Fibroblast of the conjunctiva (primary cell): ENCODE measurements at regions not wholly inside any gene's neighbourhood (a gene's known extent, or its start where the extent isn't known, plus 50 kb on each side); places are given as distances from the start of the nearest gene placed in this dataset.
"Not testable (repeated sequence)": the region's sequence is repeated elsewhere in the genome, so short reads cannot be mapped to it uniquely, and the experiment has no call there.

Experiments used
- DNase-seq: peaks from one replicate; pipeline ENCODE4 v3.0.0-alpha.2; 2010; ENCODE audit warnings: low read depth

DNA sequence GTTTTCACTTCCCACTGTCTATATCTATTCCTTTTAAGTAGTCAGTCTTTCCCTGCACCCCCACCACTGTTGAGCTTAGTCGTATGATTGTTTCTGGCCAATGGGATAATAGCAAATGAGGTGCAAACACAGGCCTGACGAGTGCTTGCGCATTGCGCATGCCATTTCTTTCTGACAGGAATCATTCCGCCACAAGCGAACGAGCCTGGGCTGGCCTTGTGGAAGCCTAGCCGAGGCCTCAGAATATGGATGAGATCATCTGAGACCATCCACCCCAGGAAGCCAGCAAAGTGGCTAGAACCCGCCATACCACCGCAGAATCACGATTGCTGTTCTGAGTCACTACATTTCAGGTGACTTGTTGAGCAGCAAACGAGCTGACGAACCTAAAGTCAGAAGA lies 52.2 kb upstream of the PRL start:
- DNase-seq, result no peak

DNA sequence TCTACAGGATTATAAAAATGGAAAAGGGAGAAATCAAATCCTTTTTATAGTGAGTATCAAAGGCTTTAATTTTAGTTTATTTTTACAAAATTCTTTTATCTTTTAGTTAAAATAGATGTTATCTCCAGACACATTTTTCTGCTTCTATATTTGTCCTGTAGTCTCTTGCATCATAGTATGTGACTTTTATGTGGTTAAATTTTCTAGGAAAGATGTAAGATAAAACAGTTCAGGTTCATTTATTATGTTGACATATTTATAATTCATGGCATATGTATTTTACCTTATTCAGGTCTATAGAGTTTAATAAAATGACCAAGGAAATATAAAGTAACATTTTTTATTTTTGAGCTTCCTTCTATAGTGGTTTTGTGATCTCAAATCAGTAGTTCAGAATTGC lies 52.7 kb upstream of the PRL start:
- DNase-seq, result no peak

DNA sequence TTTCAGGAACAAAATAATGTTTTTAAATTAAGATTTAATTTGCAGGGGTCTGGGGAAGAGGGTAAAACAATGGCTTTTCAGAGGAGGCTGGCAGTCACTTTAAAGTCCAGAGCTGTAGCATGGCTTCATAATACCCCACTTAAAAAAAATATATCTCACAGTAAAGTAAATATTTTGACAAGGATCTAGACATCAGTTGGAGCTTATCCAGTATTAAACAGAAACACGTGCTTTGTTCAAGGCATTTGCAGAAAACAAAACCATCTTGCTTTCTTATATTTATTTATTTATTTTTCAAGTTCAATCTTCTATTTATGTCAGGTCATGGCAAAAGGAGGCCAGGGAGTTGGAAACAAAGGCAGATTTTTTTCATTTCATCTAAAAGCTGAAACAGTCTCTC lies 53.3 kb upstream of the PRL start:
- peak; percentile 36 for DNase-seq

GRCh38 chr6:22353101-22353500 lies 56.3 kb upstream of the PRL start:
- no peak for DNase-seq

DNA sequence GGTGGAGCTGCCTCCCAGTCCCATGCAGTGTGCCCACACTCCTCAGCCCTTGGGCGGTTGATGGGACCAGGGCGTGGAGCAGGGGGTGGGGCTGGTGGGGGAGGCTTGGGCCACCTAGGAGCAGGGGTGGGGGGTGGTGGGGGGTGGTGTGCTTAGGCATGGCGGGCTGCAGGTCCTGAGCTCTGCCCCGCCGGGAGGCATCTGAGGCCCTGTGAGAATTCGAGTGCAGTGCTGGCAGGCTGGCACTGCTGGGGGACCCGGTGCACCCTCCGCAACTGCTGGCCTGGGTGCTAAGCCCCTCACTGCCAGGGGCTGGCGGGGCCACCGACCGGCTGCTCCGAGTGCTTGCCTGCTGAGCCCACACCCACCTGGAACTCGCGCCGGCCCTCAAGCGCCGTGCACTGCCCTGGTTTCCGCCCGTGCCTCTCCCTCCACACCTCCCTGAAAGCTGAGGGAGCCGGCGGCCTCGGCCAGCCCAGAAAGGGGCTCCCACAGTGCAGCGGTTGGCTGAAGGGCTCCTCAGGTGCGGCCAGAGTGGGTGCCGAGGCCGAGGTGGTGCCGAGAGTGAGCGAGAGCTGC lies 59.6 kb upstream of the PRL start:
- no peak for DNase-seq

DNA sequence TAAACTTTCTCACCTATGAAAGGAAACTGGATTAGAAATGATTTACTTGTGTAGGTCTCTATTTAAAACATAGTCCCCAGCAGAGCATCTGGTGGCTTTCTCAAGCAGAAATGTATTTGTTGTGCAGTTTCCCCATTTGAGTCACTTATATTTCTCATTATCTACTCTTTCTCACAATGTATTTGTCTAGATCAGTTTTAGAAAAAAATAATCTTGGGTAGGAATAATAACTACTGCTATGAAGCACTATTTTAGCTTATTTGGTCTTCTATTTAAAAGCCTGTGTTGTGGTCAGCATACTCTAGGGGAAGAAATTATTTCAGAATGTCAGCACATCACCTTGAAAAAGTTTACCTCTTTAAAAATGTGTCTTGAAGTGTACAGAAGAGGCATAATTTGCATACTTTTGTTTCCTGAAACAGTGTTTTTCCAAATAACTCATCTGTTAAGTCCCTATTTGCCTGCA lies 60.9 kb upstream of the PRL start:
- DNase-seq, result no peak

DNA sequence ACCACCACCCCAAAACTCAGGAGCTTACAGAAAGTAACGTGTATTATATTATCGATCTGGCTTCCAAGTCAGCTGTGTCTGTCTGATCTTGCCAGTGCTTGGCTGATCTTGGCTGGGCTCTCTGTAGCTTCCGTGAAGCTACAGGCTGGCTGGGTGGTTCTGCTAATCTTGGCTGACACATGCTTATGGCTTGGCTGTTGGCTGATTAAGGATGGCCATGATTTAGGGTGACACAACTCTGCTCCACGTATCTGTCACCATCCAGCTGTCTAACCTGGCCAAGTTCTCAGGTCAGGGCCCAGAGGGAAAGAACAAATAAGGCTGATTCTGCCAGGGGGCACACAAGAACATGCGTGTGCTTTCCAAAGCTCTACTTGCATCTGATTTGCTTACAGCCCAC lies 64.7 kb upstream of the PRL start:
- DNase-seq, result no peak

- DNase-seq, result no peak
Observed at GRCh38 chr6:22362361-22362760, 65.5 kb upstream of the PRL start.

DNA sequence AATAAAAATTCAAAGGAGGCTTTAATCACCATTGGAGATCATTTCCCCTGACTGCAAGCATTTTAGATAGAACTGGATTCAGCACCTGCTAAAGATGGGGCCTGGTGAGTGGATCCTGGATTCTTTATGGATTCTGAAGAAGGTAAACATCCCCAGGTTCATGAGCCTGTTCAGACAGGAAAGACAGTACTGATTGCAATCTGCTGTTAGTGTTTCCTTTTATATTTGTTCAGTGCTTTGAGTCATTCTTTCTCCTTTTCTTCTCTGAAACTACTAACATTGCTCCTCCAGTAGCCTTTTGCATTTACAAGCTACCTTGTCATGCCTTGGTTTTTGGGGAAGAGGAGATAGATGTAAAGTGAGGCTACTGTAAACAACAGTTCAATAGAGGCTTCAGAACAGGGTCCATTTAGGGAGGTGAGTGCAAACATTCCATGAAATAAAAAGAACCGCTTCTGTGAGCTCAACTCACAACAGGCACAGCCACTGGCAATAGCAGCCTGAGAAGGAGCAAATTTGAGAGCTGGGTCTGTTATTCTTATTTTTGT lies 66.4 kb upstream of the PRL start:
- no peak for DNase-seq

DNA sequence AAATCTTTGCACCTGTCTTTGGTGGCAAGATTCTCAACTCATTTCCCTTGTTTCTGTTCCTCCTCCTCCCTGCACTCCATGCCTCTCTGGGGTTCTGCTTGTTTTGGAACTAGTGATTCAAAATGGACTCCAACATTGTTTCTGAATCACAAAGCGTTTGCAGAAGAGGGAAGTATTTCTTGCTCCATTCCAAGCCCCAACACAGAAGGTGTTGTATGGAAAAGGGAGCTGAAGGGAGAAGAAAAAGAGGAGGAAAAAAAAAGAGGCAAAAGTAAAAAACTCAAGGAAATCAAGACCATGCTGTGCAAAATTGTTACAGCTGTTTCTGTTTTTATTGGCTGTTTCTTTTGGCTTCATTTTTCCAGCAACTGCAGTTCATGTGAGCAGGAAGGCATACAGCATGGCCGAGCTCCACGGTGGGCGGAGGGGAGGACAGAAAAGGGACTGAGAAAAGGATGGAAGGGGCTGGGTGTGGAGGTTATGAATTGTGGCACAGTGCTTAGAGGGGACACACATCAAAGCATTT lies 66.9 kb upstream of the PRL start:
- peak; percentile 16 for DNase-seq

- DNase-seq, result no peak
Observed at GRCh38 chr6:22364306-22364705, 67.5 kb upstream of the PRL start.

GRCh38 chr6:22366214-22366613 lies 69.4 kb upstream of the PRL start:
- peak; percentile 27 for DNase-seq

DNA sequence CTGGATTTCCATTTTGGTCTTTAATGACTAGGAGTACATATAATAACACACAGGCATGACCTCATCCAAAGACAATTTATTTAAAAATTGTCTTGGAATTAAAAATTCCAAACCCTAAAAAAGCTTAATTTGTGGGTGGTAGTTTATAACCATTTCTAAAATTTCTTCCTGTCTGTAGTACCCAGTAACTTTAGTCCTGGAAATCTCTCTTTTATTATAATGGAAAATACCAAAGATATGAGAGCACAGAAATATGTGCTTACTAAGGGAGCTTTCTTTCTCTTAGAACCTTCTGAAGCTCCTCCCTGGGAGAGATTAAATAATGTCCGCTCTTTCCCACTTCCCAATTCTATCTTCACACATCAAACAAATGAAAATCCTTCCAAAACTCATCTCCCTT lies 70.5 kb upstream of the PRL start:
- DNase-seq, result no peak

- DNase-seq, result no peak
Observed at GRCh38 chr6:22368794-22369193, 72.0 kb upstream of the PRL start.

GRCh38 chr6:22372922-22373321 lies 76.1 kb upstream of the PRL start:
- DNase-seq, result no peak

GRCh38 chr6:22374950-22375349 lies 78.1 kb upstream of the PRL start:
- DNase-seq, result not testable (repeated sequence)

DNA sequence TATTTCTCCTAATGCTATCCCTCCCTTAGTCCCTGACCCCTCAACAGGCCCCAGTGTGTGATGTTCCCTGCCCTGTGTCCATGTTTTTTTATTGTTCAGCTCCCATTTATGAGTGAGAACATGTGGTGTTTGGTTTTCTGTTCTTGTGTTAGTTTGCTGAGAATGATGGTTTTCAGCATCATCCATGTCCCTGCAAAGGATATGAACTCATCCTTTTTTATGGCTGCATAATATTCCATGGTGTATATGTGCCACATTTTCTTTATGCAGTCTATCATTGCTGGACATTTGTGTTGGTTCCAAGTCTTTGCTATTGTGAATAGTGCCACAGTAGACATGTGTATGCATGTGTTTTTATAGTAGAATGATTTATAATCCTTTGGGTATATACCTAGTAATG lies 79.5 kb upstream of the PRL start:
- not testable (repeated sequence) for DNase-seq

GRCh38 chr6:22378536-22378935 lies 81.7 kb upstream of the PRL start:
- not testable (repeated sequence) for DNase-seq

GRCh38 chr6:22380236-22380635 lies 83.4 kb upstream of the PRL start:
- DNase-seq, result no peak

DNA sequence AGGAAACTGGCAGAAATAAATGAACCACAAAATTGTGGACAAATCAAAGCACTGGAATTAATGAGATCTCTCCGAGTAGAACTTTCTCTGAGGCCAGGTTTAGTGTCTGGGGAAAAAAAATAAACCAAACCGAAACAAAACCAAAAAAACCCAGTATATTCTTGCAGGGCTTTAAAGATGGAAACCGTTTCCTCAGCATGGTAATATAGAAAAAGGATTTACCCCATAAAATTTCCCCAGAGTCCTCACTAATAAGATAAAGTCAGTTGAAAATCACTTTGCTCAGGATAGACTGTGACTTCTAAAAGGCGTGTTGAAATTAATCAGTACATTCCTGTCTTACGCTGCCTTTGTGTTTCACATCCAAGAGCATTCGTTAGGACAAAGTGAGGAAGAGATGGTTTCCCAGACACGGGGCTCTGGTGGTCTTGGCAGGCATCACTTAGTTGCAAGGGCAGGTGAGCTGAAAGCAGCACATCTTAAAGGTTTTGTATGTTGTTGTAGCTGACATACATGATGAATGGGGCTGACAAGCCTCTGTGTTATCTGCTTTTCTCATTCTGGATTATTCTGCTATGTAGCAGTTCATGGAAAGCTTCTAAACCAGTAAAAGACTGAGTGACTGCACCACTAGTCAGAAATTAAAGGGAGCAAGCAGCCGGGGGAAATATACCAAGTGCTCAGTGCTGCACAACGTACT lies 85.2 kb upstream of the PRL start:
- no peak for DNase-seq

DNA sequence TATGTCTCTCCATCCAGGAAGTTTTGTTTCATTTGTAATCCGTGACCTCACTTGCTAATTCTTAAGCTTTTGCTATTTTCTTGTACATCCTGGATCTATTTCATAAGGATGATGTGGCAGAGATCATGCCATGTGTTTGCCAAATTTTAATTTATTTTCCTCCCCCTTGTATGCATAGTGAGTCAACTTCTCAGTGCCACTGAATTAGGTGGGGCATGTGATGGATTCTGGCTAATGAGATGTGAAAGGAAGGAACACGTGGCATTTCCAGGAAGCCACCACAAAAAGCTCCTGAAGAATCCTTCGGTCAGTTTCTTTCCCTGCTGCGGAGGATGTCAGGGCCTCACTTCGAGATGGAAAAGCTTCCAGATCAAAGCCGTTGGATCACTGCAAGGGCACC lies 86.2 kb upstream of the PRL start:
- DNase-seq, result no peak

- DNase-seq, result no peak
Observed at GRCh38 chr6:22392711-22393110, 95.9 kb upstream of the PRL start.

- DNase-seq, result no peak
Observed at GRCh38 chr6:22394691-22395090, 97.9 kb upstream of the PRL start.

DNA sequence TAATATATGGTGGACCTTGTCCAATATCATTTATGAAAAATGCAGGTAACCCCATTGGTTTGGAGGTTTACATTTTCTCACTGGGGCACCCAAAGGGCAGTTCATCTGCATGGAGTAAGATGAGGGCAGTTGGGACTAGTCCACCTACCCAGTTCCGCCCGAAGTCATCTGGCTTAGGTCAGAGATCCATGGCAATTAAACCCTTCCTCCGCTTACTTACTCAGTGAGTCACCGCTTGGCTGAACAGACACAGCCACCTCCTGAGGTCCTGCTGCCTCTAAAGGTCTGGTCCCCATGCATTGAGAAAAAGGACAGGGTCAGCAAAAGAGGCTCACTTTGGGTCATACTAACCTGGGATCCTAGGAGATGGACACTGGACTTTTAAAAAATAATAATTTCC lies 102.9 kb upstream of the PRL start:
- no peak for DNase-seq
